CD14-positive monocyte (primary cell): ENCODE measurements at regions not wholly inside any gene's neighbourhood (a gene's known extent, or its start where the extent isn't known, plus 50 kb on each side); places are given as distances from the start of the nearest gene placed in this dataset.

Experiments
- DNase-seq, 3 donors: peaks; one replicate each; pipeline ENCODE4 v3.0.0-alpha.2; 2011 to 2022
- H2AFZ ChIP-seq: 2 replicates; pipeline ENCODE4 v1.6.0; 2012; ENCODE audit warnings: mild to moderate bottlenecking, low read depth, low read length, inconsistent platforms; ENCODE audit not compliant: insufficient read depth, poor library complexity, severe bottlenecking
- H3K27ac ChIP-seq, 2 donors: 1 replicate in 1 of 2; 2 replicates in 1 of 2; pipeline ENCODE4 v1.5.1; 2012 to 2013; ENCODE audit warnings: low read length in 2 of 2, control low read depth in 1 of 2, inconsistent platforms in 1 of 2, low read depth in 1 of 2, mild to moderate bottlenecking in 1 of 2
- H3K27me3 ChIP-seq, 2 donors: one replicate each; pipeline versions ENCODE4 v1.6.0 to v1.6.1; 2011 to 2013; ENCODE audit warnings: low read length in 2 of 2; ENCODE audit not compliant: control insufficient read depth in 2 of 2, insufficient read depth in 2 of 2
- H3K36me3 ChIP-seq, 2 donors: replicated peaks in 1 of 2; 1 replicate in 1 of 2; 2 replicates in 1 of 2; pipeline versions ENCODE4 v1.5.1 to v1.6.1; 2012 to 2013; ENCODE audit warnings: low read length in 2 of 2, control low read depth in 1 of 2, inconsistent platforms in 1 of 2, mild to moderate bottlenecking in 1 of 2; ENCODE audit not compliant: insufficient read depth in 2 of 2, control insufficient read depth in 1 of 2
- H3K4me1 ChIP-seq, 2 donors: 1 replicate in 1 of 2; 2 replicates in 1 of 2; pipeline versions ENCODE4 v1.5.1 to v1.6.1; 2012 to 2013; ENCODE audit warnings: low read length in 2 of 2, control low read depth in 1 of 2, inconsistent platforms in 1 of 2, mild to moderate bottlenecking in 1 of 2, moderate library complexity in 1 of 2; ENCODE audit not compliant: insufficient read depth in 2 of 2, control insufficient read depth in 1 of 2
- H3K4me2 ChIP-seq: replicated peaks from 2 replicates; pipeline ENCODE3; 2012; ENCODE audit warnings: low read length, moderate library complexity, mild to moderate bottlenecking; ENCODE audit not compliant: poor library complexity, severe bottlenecking; ENCODE audit errors: extremely low read depth
- H3K4me3 ChIP-seq, 3 experiments: fragments of 200-600 bp in 1 of 3; sonication (generic) in 1 of 3; replicated peaks in 1 of 3; 1 replicate in 2 of 3; 2 replicates in 1 of 3; pipeline ENCODE4 v1.5.1; 2011 to 2013; ENCODE audit warnings: low read length in 3 of 3, mild to moderate bottlenecking in 3 of 3, control low read depth in 2 of 3, low read depth in 2 of 3, inconsistent platforms in 1 of 3, moderate library complexity in 1 of 3
- H3K79me2 ChIP-seq: 2 replicates; pipeline ENCODE4 v1.6.0; 2012; ENCODE audit warnings: mild to moderate bottlenecking, control low read depth, inconsistent platforms, low read length, moderate library complexity; ENCODE audit not compliant: insufficient read depth
- H3K9ac ChIP-seq: 2 replicates; pipeline ENCODE4 v1.6.0; 2017; ENCODE audit warnings: low read length, mild to moderate bottlenecking; ENCODE audit not compliant: insufficient read depth, poor library complexity, severe bottlenecking
- H3K9me3 ChIP-seq, 2 donors: replicated peaks in 1 of 2; 1 replicate in 1 of 2; 2 replicates in 1 of 2; pipeline versions ENCODE4 v1.5.1 to v1.6.1; 2012 to 2013; ENCODE audit warnings: low read length in 2 of 2, control low read depth in 1 of 2; ENCODE audit not compliant: control insufficient read depth in 1 of 2, insufficient read depth in 1 of 2
- H4K20me1 ChIP-seq: 2 replicates; pipeline ENCODE4 v1.6.0; 2012; ENCODE audit warnings: mild to moderate bottlenecking, low read length, control low read depth, moderate library complexity; ENCODE audit not compliant: insufficient read depth
- H3K27ac Mint-ChIP-seq, 7 donors: one replicate each; pipeline ENCODE4 v1.8.0; 2020; ENCODE audit warnings: mild to moderate bottlenecking in 7 of 7, mixed read lengths in 7 of 7, moderate library complexity in 6 of 7, inconsistent platforms in 2 of 7
- H3K27me3 Mint-ChIP-seq, 3 donors: one replicate each; pipeline ENCODE4 v1.8.0; 2021 to 2022; ENCODE audit warnings: low read depth in 3 of 3, mild to moderate bottlenecking in 3 of 3, mixed read lengths in 3 of 3, moderate library complexity in 3 of 3, inconsistent platforms in 1 of 3
- H3K36me3 Mint-ChIP-seq, 2 donors: one replicate each; pipeline ENCODE4 v1.8.0; 2020; ENCODE audit warnings: mixed read lengths in 2 of 2, inconsistent platforms in 1 of 2, mild to moderate bottlenecking in 1 of 2
- H3K4me1 Mint-ChIP-seq: one replicate; pipeline ENCODE4 v1.8.0; 2020; ENCODE audit warnings: mild to moderate bottlenecking, mixed read lengths
- H3K4me3 Mint-ChIP-seq, 2 donors: one replicate each; pipeline ENCODE4 v1.8.0; 2020; ENCODE audit warnings: mild to moderate bottlenecking in 2 of 2, mixed read lengths in 2 of 2, moderate library complexity in 1 of 2
- H3K9me3 Mint-ChIP-seq, 7 donors: one replicate each; pipeline ENCODE4 v1.8.0; 2020 to 2022; ENCODE audit warnings: mixed read lengths in 7 of 7, mild to moderate bottlenecking in 6 of 7, moderate library complexity in 6 of 7, inconsistent platforms in 2 of 7
- CTCF ChIP-seq: fragments of 200-600 bp; IDR thresholded peaks from one replicate; pipeline ENCODE4 v1.8.0; 2022; ENCODE audit warnings: antibody characterized with exemption, mild to moderate bottlenecking
- WGBS: methylation state at CpG from one replicate; pipeline ENCODE4 v1.1.5; 2013; ENCODE audit warnings: missing lambda C conversion rate; ENCODE audit not compliant: insufficient coverage; 5-methylcytosine and 5-hydroxymethylcytosine counted together
- intact Hi-C, 2 donors: fragments of 100-400 bp; cut with micrococcal nuclease; formaldehyde crosslinking; loops; one replicate each; pipeline versions ENCODE4 v1.15.0 to v1.15.1; 2023

GRCh38 chr17:5895276-5895675 lies 174.9 kb upstream of the WSCD1 start:
- WGBS = 90% methylated on average over 5 of the region's 6 CpGs
- H3K27ac ChIP-seq = no peak overlapping the region
- H3K79me2 ChIP-seq = no peaks in the 10 kb centered on the region
- intact Hi-C loops = no loop called here
- no peaks in the 10 kb centered on the region for H3K36me3 ChIP-seq
- no peak overlapping the region for H3K4me2 ChIP-seq
- no peaks in the 10 kb centered on the region for H3K4me1 ChIP-seq
- no peaks in the 10 kb centered on the region for H3K36me3 Mint-ChIP-seq
- no peaks in the 10 kb centered on the region for H3K9me3 ChIP-seq
- no peak for DNase-seq
- H3K27me3 ChIP-seq = no peaks in the 10 kb centered on the region
- no peak for TF ChIP-seq CTCF
- peaks cover 0 to 5% (median 2%) of the 10 kb centered on the region in 7 donors for H3K9me3 Mint-ChIP-seq
- no peak overlapping the region for H3K4me3 Mint-ChIP-seq
- no peak overlapping the region for H3K27ac Mint-ChIP-seq
- H3K4me1 Mint-ChIP-seq = no peaks in the 10 kb centered on the region
- no peak overlapping the region for H3K9ac ChIP-seq
- H4K20me1 ChIP-seq = no peaks in the 10 kb centered on the region
- no peak overlapping the region for H3K4me3 ChIP-seq
- H2AFZ ChIP-seq = no peak overlapping the region
- H3K27me3 Mint-ChIP-seq = peaks cover 4 to 10% (median 5%) of the 10 kb centered on the region in 3 donors

DNA sequence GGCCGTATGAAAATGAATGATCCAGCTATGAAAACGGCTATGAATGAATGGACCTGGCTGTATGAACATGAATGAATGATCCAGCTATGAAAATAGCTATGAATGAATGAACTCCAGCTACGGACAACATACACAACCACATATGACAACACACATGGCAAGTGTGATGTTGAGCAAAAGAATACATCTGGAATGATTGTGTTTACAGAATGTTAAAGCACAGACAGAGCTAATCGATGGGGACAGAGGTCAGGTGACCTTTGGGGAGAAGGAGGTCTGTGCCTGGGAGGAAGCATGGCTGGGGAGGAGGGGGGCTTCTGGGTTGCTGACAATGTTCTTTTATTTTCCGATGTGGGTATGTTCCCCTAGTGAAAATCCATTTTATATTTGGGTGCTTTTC lies 174.0 kb upstream of the WSCD1 start:
- no peak for DNase-seq
- H3K27ac Mint-ChIP-seq = no peak overlapping the region
- H3K4me3 ChIP-seq = no peak overlapping the region
- no peaks in the 10 kb centered on the region for H3K4me1 ChIP-seq
- H3K4me3 Mint-ChIP-seq = no peak overlapping the region
- no peaks in the 10 kb centered on the region for H3K9me3 ChIP-seq
- peaks cover 0 to 5% (median 2%) of the 10 kb centered on the region in 7 donors for H3K9me3 Mint-ChIP-seq
- TF ChIP-seq CTCF = no peak
- WGBS = 80% methylated on average over 1 of the region's 5 CpGs
- no peaks in the 10 kb centered on the region for H3K36me3 ChIP-seq
- H3K79me2 ChIP-seq = no peaks in the 10 kb centered on the region
- H3K9ac ChIP-seq = no peak overlapping the region
- intact Hi-C loops = no loop called here
- H3K4me2 ChIP-seq = no peak overlapping the region
- H4K20me1 ChIP-seq = no peaks in the 10 kb centered on the region
- no peak overlapping the region for H2AFZ ChIP-seq
- H3K27ac ChIP-seq = no peak overlapping the region
- H3K4me1 Mint-ChIP-seq = no peaks in the 10 kb centered on the region
- no peaks in the 10 kb centered on the region for H3K36me3 Mint-ChIP-seq
- H3K27me3 Mint-ChIP-seq = peaks cover 4 to 9% (median 5%) of the 10 kb centered on the region in 3 donors
- H3K27me3 ChIP-seq = no peaks in the 10 kb centered on the region
